Kidney (tissue), 13 donors: ENCODE measurements at regions not wholly inside any gene's neighbourhood (a gene's known extent, or its start where the extent isn't known, plus 50 kb on each side); places are given as distances from the start of the nearest gene placed in this dataset.

ENCODE experiments used
- DNase-seq, 5 donors: peaks; one replicate each; pipeline ENCODE4 v3.0.0-alpha.2; 2013 to 2020
- FAIRE-seq: peaks from 2 replicates; lab custom pipeline; 2012; peaks lifted over from hg19 to GRCh38; lab: Jason Lieb, UNC
- H3K27ac ChIP-seq, 2 donors: one replicate each; pipeline ENCODE4 v1.7.0; 2013; ENCODE audit warnings: low read depth in 2 of 2, low read length in 2 of 2, inconsistent platforms in 1 of 2
- H3K27me3 ChIP-seq: one replicate; pipeline ENCODE4 v1.7.1; 2013; ENCODE audit warnings: low read length, inconsistent platforms; ENCODE audit not compliant: control insufficient read depth, insufficient read depth
- H3K36me3 ChIP-seq, 3 donors: one replicate each; pipeline versions ENCODE4 v1.7.0 to v1.7.1; 2013; ENCODE audit warnings: low read length in 3 of 3, control low read depth in 1 of 3, inconsistent platforms in 1 of 3; ENCODE audit not compliant: insufficient read depth in 3 of 3, control insufficient read depth in 2 of 3
- H3K4me1 ChIP-seq, 3 donors: one replicate each; pipeline versions ENCODE4 v1.7.0 to v1.7.1; 2013; ENCODE audit warnings: low read length in 3 of 3, inconsistent platforms in 1 of 3, low read depth in 1 of 3; ENCODE audit not compliant: control insufficient read depth in 2 of 3, insufficient read depth in 2 of 3
- H3K4me3 ChIP-seq, 3 donors: one replicate each; pipeline versions ENCODE4 v1.7.0 to v1.8.1; 2013; ENCODE audit warnings: low read length in 3 of 3, control low read depth in 1 of 3, inconsistent platforms in 1 of 3
- H3K9ac ChIP-seq, 3 donors: one replicate each; pipeline versions ENCODE4 v1.7.0 to v1.7.1; 2013; ENCODE audit warnings: low read length in 3 of 3, control low read depth in 1 of 3, inconsistent platforms in 1 of 3
- H3K9me3 ChIP-seq, 3 donors: one replicate each; pipeline versions ENCODE4 v1.7.0 to v1.7.1; 2013; ENCODE audit warnings: low read length in 3 of 3, control low read depth in 1 of 3, inconsistent platforms in 1 of 3; ENCODE audit not compliant: control insufficient read depth in 2 of 3, insufficient read depth in 1 of 3
- intact Hi-C: fragments of 100-400 bp; cut with DNase I; formaldehyde crosslinking; loops from one replicate; pipeline ENCODE4 v1.11.1; 2022
- TF ChIP-seq, protein P1 (sequence below): IDR thresholded peaks from 3 replicates; pipeline ENCODE4 v1.5.1; 2012; ENCODE audit warnings: mild to moderate bottlenecking, moderate library complexity, borderline replicate concordance; ENCODE audit not compliant: insufficient read depth; ENCODE audit errors: extremely low read depth
- donor health status: control.
- donor health status: control.
- donor health status: control.
- donor health status: control.
- donor health status: control.
- donor health status: DM: yes; HTN: yes; CAD: no.
- donor health status: Normal renal cell carcinoma (clear cell type).

DNA sequence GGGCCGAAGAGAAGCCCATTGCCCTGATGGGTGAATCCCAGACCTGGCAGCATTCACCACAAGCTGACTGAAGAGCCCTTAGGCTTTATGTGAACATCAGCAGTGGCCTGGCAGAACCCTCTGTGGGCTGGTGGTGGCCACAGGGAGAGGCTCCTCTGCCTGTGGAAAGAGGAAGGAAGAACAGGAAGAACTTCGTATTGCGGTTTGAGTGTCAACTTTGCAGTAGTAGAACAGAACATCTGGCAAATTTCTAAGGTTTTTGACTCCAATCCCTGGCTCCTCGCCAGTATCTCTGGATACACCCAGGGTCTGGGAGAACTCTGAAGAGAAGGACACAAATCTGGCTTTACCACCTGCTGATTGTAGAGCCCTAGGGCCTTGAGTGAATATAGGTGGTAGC is 356.4 kb upstream of the GRAMD2B start:
- Histone ChIP-seq H3K36me3 (no peaks in the 10 kb centered on the region), H3K27me3 (no peaks in the 10 kb centered on the region), H3K4me1 (no peaks in the 10 kb centered on the region), H3K9me3 (no peaks in the 10 kb centered on the region), H3K4me3 (no peak overlapping the region), H3K27ac (no peak overlapping the region), H3K9ac (no peak overlapping the region)
- DNase-seq (peak in 1 of 5 donors; percentile 19), FAIRE-seq (no peak)
- intact Hi-C loops, result no loop called here
- TF ChIP-seq, protein P1, sequence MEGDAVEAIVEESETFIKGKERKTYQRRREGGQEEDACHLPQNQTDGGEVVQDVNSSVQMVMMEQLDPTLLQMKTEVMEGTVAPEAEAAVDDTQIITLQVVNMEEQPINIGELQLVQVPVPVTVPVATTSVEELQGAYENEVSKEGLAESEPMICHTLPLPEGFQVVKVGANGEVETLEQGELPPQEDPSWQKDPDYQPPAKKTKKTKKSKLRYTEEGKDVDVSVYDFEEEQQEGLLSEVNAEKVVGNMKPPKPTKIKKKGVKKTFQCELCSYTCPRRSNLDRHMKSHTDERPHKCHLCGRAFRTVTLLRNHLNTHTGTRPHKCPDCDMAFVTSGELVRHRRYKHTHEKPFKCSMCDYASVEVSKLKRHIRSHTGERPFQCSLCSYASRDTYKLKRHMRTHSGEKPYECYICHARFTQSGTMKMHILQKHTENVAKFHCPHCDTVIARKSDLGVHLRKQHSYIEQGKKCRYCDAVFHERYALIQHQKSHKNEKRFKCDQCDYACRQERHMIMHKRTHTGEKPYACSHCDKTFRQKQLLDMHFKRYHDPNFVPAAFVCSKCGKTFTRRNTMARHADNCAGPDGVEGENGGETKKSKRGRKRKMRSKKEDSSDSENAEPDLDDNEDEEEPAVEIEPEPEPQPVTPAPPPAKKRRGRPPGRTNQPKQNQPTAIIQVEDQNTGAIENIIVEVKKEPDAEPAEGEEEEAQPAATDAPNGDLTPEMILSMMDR, result no peak

DNA sequence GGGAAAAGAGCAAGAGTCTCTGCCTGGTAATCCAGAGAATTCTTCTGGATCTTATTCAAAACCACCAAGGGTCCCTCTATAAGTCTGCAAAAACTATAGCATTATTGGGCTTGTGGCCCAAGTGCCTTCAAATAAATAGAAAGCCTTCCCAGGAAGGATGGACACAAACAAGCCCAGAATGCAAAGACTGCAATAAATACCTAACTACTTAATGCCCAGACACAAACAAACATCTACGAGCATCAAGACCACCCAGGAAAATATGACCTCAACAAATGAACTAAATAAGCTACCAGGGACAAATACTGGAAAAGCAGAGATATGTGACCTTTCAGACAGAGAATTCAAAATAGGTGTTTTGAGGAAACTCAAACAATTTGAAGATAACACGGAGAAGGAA is 355.8 kb upstream of the GRAMD2B start:
- no peaks in the 10 kb centered on the region for H3K4me1 ChIP-seq
- TF ChIP-seq, protein P1, result no peak
- H3K9me3 ChIP-seq, result no peaks in the 10 kb centered on the region
- no peak overlapping the region for H3K27ac ChIP-seq
- H3K36me3 ChIP-seq, result no peaks in the 10 kb centered on the region
- no peak overlapping the region for H3K9ac ChIP-seq
- intact Hi-C loops, result no loop called here
- FAIRE-seq (no peak), DNase-seq (no peak)
- H3K4me3 ChIP-seq, result no peak overlapping the region
- H3K27me3 ChIP-seq, result no peaks in the 10 kb centered on the region

GRCh38 chr5:126069329-126069728 is 353.9 kb upstream of the GRAMD2B start:
- Histone ChIP-seq H3K9me3 (peaks cover 0 to 5% (median 0%) of the 10 kb centered on the region in 3 donors), H3K27ac (no peak overlapping the region), H3K36me3 (no peaks in the 10 kb centered on the region), H3K9ac (no peak overlapping the region), H3K4me1 (no peaks in the 10 kb centered on the region), H3K4me3 (no peak overlapping the region), H3K27me3 (no peaks in the 10 kb centered on the region)
- FAIRE-seq (no peak), DNase-seq (peak in 1 of 5 donors; percentile 16)
- intact Hi-C loops, result no loop called here
- TF ChIP-seq, protein P1, result no peak

DNA sequence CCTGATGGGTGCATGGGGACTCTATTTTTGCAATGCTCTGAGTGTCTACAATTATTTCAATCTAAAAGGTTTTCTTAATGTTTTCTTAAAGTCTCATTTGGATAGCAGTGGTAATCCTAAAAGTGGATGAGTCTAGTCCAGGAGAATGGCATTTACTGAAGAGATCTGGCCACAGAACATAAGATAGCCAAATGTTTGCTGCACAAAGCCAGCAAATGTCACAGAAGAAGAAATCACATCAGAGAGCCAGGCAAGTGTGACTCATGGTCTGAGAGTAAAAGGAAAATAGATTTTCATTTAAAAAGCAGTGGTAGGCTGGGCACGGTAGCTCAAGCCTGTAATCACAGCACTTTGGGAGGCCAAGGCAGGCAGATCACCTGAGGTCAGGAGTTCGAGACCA is 352.7 kb upstream of the GRAMD2B start:
- TF ChIP-seq, protein P1, result no peak

More for the DNA sequence above, 352.7 kb upstream of the GRAMD2B start:
- H3K4me3 ChIP-seq, result no peak overlapping the region
- DNase-seq, result no peak
- H3K9me3 ChIP-seq, result peaks cover 0 to 5% (median 0%) of the 10 kb centered on the region in 3 donors
- no peak overlapping the region for H3K27ac ChIP-seq
- no peaks in the 10 kb centered on the region for H3K27me3 ChIP-seq
- intact Hi-C loops, result no loop called here
- H3K4me1 ChIP-seq, result no peaks in the 10 kb centered on the region
- no peaks in the 10 kb centered on the region for H3K36me3 ChIP-seq
- H3K9ac ChIP-seq, result no peak overlapping the region
- FAIRE-seq, result no peak
